GM12874 (cell line): ENCODE measurements at regions not wholly inside any gene's neighbourhood (a gene's known extent, or its start where the extent isn't known, plus 50 kb on each side); places are given as distances from the start of the nearest gene placed in this dataset.

ENCODE experiments used
- TF ChIP-seq, protein P1 (sequence below): IDR thresholded peaks from 2 replicates; pipeline ENCODE4 v1.5.1; 2011; ENCODE audit warnings: low read depth, mild to moderate bottlenecking, control low read depth, low read length, moderate library complexity; ENCODE audit not compliant: insufficient read depth

GRCh38 chr3:68135067-68135466 lies 480.7 kb upstream of the SUCLG2 start:
- TF ChIP-seq, protein P1, sequence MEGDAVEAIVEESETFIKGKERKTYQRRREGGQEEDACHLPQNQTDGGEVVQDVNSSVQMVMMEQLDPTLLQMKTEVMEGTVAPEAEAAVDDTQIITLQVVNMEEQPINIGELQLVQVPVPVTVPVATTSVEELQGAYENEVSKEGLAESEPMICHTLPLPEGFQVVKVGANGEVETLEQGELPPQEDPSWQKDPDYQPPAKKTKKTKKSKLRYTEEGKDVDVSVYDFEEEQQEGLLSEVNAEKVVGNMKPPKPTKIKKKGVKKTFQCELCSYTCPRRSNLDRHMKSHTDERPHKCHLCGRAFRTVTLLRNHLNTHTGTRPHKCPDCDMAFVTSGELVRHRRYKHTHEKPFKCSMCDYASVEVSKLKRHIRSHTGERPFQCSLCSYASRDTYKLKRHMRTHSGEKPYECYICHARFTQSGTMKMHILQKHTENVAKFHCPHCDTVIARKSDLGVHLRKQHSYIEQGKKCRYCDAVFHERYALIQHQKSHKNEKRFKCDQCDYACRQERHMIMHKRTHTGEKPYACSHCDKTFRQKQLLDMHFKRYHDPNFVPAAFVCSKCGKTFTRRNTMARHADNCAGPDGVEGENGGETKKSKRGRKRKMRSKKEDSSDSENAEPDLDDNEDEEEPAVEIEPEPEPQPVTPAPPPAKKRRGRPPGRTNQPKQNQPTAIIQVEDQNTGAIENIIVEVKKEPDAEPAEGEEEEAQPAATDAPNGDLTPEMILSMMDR, result no peak

DNA sequence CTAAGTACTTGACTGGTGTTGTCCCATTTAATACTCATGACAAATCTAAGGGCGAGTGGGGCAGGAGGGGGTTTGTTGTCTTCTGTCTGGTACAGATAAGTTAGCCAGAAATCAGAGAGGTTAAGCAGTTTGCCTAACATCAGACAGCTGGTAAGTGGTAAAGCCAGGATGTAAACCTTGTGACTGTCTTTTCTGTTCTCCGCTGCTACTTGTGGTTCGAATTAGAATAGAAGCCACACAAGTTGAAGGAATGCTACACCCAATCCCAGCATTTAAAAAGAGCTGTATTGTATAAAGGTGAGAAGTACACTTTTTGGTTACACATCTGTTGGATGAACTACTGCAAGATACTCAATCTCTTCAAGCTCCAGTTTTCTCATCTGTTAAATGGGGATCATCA lies 474.7 kb upstream of the SUCLG2 start:
- TF ChIP-seq, protein P1, result no peak

DNA sequence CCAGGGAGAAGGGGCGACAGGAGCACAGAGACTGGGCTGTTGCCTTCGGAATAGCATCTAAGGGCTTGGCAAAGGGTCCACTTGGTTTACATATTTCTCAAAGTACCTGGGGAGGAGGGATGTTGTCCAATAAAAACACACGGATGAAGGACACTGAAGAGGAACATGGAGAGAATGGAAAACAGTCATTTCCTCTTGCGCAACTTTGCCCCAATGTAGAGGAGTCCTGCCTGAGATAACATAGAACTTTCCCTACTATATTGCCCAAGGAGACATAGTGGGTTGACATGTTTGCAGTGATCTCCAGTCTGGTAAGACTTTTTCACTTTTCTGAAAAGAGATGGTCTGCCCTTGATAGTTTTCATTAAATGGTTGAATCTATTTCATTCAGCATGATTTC lies 468.8 kb upstream of the SUCLG2 start:
- TF ChIP-seq, protein P1, result no peak

DNA sequence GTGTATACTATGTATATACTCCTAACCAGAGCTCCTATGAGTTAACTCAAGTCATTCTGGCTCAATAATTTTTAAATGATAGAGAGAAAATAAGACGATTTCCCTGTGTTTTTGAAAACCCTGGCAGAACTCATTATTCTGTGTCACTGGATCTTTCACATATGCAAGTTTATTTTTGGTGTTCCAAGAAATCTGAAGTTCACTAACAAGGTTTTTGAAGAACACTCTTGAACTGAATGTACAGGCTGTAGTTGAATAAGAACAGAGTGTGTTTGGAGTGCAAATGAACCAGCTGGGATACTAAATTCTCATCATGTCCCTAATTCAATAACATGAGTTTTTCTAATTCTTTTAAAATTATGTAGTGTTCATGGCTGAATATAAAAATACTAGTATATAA lies 466.9 kb upstream of the SUCLG2 start:
- TF ChIP-seq, protein P1, result no peak

DNA sequence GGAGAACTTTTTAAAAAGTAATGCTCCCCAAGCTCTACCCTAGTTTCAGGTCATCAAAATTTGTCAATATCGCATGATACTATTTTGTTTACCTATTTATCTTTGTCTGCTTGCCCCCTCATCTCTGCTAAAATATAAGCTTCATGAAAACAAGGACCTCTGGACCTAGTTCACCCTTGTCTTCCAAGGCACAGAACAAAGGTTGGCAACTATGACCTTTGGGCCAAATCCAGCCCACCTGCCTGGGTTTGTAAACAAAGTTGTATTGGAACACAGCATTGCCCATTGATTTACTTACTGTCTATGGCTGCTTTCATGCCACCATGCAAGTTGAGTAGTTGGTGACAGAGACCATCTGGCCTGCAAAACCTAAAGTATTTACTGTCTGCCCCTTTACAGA lies 462.2 kb upstream of the SUCLG2 start:
- TF ChIP-seq, protein P1, result no peak

DNA sequence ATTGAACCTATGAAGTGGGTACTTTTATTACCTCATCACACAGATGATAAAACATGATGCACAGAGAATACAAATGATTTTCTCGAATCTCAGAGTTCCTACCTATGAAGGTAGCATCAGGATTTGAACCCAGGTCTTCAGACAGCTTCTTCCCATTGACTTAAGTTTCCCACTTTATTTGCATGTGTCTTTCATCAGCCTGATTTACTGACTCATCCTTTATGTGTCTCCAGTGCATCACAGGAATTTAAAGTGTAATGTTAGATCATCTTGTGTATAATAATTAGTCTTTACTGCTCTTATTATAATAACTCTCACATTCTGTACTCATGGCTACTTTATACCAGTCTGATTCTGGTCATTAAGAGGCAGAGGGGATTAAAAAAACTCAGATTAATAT lies 449.4 kb upstream of the SUCLG2 start:
- TF ChIP-seq, protein P1, result no peak

DNA sequence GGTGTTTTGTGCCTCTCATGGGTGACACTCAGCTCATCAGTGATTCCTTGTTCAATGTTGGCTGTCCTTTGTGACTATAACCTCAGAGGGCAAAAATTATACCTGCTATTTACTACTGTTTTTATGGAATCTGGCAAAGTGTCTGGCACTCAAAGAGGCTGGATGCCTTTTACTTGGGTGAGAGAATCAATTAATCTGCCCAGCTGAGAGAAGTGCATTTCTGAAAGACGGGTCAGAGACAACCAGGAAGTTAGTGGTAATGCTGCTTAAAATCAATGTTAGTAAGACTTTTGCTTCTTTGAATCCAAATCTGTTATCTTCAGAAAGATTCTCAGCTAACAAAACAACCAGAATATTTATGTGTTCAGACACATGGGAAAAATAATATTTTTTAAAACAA lies 436.2 kb upstream of the SUCLG2 start:
- TF ChIP-seq, protein P1, result no peak

- TF ChIP-seq, protein P1, result no peak
Observed at GRCh38 chr3:68089572-68090011, 435.2 kb upstream of the SUCLG2 start.
